GM19023 (cell line): ENCODE measurements at regions not wholly inside any gene's neighbourhood (a gene's known extent, or its start where the extent isn't known, plus 50 kb on each side); places are given as distances from the start of the nearest gene placed in this dataset.

ENCODE experiments used
- ATAC-seq: cut with Tn5 transposase; IDR thresholded peaks from one replicate; pipeline ENCODE4 v1.9.1; 2021; ENCODE audit warnings: mild to moderate bottlenecking, moderate library complexity; ENCODE audit not compliant: unreplicated experiment

GRCh38 chr5:167158588-167158987, 1132.9 kb upstream of the WWC1 start:
- ATAC-seq = no peak

- ATAC-seq = no peak
Observed at GRCh38 chr5:167160388-167160787, 1131.1 kb upstream of the WWC1 start.

GRCh38 chr5:167166696-167167095, 1124.7 kb upstream of the WWC1 start:
- no peak for ATAC-seq

- ATAC-seq = no peak
Observed at GRCh38 chr5:167167191-167167795, 1124.2 kb upstream of the WWC1 start.

- no peak for ATAC-seq
Observed at GRCh38 chr5:167168971-167169370, 1122.5 kb upstream of the WWC1 start.

- no peak for ATAC-seq
Observed at GRCh38 chr5:167171056-167171455, 1120.4 kb upstream of the WWC1 start.

- no peak for ATAC-seq
Observed at GRCh38 chr5:167177736-167178135, 1113.7 kb upstream of the WWC1 start.

GRCh38 chr5:167180906-167181305, 1110.5 kb upstream of the WWC1 start:
- no peak for ATAC-seq

GRCh38 chr5:167205881-167206280, 1085.6 kb upstream of the WWC1 start:
- no peak for ATAC-seq

- ATAC-seq = no peak
Observed at GRCh38 chr5:167207081-167207480, 1084.4 kb upstream of the WWC1 start.

GRCh38 chr5:167208911-167209310, 1082.5 kb upstream of the WWC1 start:
- ATAC-seq = no peak

- ATAC-seq = no peak
Observed at GRCh38 chr5:167217097-167217743, 1074.2 kb upstream of the WWC1 start.

GRCh38 chr5:167219298-167219697, 1072.1 kb upstream of the WWC1 start:
- ATAC-seq = no peak

- no peak for ATAC-seq
Observed at GRCh38 chr5:167226386-167226785, 1065.1 kb upstream of the WWC1 start.

GRCh38 chr5:167228134-167228533, 1063.3 kb upstream of the WWC1 start:
- no peak for ATAC-seq

- ATAC-seq = no peak
Observed at GRCh38 chr5:167229751-167230150, 1061.7 kb upstream of the WWC1 start.

GRCh38 chr5:167230414-167230813, 1061.0 kb upstream of the WWC1 start:
- ATAC-seq = no peak

- no peak for ATAC-seq
Observed at GRCh38 chr5:167232675-167233311, 1058.7 kb upstream of the WWC1 start.

GRCh38 chr5:167233507-167234220, 1057.8 kb upstream of the WWC1 start:
- ATAC-seq = no peak

- ATAC-seq = no peak
Observed at GRCh38 chr5:167241436-167242067, 1049.9 kb upstream of the WWC1 start.

GRCh38 chr5:167242701-167243100, 1048.7 kb upstream of the WWC1 start:
- ATAC-seq = no peak
